Neural progenitor cell (in vitro differentiated cells): ENCODE measurements at regions not wholly inside any gene's neighbourhood (a gene's known extent, or its start where the extent isn't known, plus 50 kb on each side); places are given as distances from the start of the nearest gene placed in this dataset.

Experiments used
- DNase-seq: peaks from one replicate; pipeline ENCODE4 v3.0.0-alpha.2; 2016; ENCODE audit warnings: low spot score
- H2AFZ ChIP-seq: fragments of 200-600 bp; sonication (generic); replicated peaks from 2 replicates; pipeline ENCODE4 v1.6.1; 2016; ENCODE audit warnings: antibody characterized with exemption
- H3F3A ChIP-seq: fragments of 200-600 bp; sonication (generic); 2 replicates; pipeline ENCODE4 v1.6.1; 2016; ENCODE audit warnings: antibody characterized with exemption, low read depth
- H3K27ac ChIP-seq: fragments of 200-600 bp; sonication (generic); 2 replicates; pipeline ENCODE4 v1.5.1; 2016; ENCODE audit warnings: mild to moderate bottlenecking
- H3K27me3 ChIP-seq: fragments of 200-600 bp; sonication (generic); 2 replicates; pipeline ENCODE4 v1.6.1; 2016; ENCODE audit warnings: mild to moderate bottlenecking, moderate library complexity
- H3K36me3 ChIP-seq: fragments of 200-600 bp; sonication (generic); 2 replicates; pipeline ENCODE4 v1.5.1; 2016
- H3K4me1 ChIP-seq: fragments of 200-600 bp; sonication (generic); 2 replicates; pipeline ENCODE4 v1.6.1; 2016; ENCODE audit warnings: mixed run types
- H3K4me2 ChIP-seq: fragments of 200-600 bp; sonication (generic); 2 replicates; pipeline ENCODE4 v1.6.1; 2016
- H3K4me3 ChIP-seq: fragments of 200-600 bp; sonication (generic); 2 replicates; pipeline ENCODE4 v1.5.1; 2016
- H3K79me2 ChIP-seq: fragments of 200-600 bp; sonication (generic); 2 replicates; pipeline ENCODE4 v1.6.1; 2016; ENCODE audit warnings: low read depth
- H3K9ac ChIP-seq: fragments of 200-600 bp; sonication (generic); 2 replicates; pipeline ENCODE4 v1.6.1; 2016
- H3K9me3 ChIP-seq: fragments of 200-600 bp; sonication (generic); 2 replicates; pipeline ENCODE4 v1.5.1; 2016; ENCODE audit warnings: low read depth
- H4K20me1 ChIP-seq: fragments of 200-600 bp; sonication (generic); 2 replicates; pipeline ENCODE4 v1.6.1; 2016; ENCODE audit warnings: low read depth
- H3K27ac Mint-ChIP-seq: 3 replicates; pipeline ENCODE4 v1.8.0; 2021; ENCODE audit warnings: mixed read lengths
- H3K27me3 Mint-ChIP-seq: 2 replicates; pipeline ENCODE4 v1.8.0; 2022; ENCODE audit warnings: low read depth, mild to moderate bottlenecking, inconsistent platforms, moderate library complexity, mixed read lengths; ENCODE audit not compliant: insufficient read depth
- H3K36me3 Mint-ChIP-seq: 3 replicates; pipeline ENCODE4 v1.8.0; 2021; ENCODE audit warnings: mixed read lengths
- H3K4me1 Mint-ChIP-seq: 3 replicates; pipeline ENCODE4 v1.8.0; 2021; ENCODE audit warnings: mixed read lengths
- H3K4me3 Mint-ChIP-seq: 3 replicates; pipeline ENCODE4 v1.8.0; 2021; ENCODE audit warnings: mild to moderate bottlenecking, moderate library complexity, mixed read lengths
- H3K9me3 Mint-ChIP-seq: 3 replicates; pipeline ENCODE4 v1.8.0; 2020; ENCODE audit warnings: mixed read lengths
- EZH2 ChIP-seq: fragments of 200-600 bp; sonication (generic); IDR thresholded peaks from 2 replicates; pipeline ENCODE4 v1.6.1; 2017; ENCODE audit warnings: antibody characterized with exemption, mild to moderate bottlenecking, moderate library complexity
- EZH2phosphoT487 ChIP-seq: fragments of 200-600 bp; sonication (generic); IDR thresholded peaks from 2 replicates; pipeline ENCODE4 v1.6.1; 2017; ENCODE audit warnings: antibody characterized with exemption
- TF ChIP-seq, protein P1 (sequence below): fragments of 200-600 bp; sonication (generic); IDR thresholded peaks from 2 replicates; pipeline ENCODE4 v1.5.1; 2017; ENCODE audit warnings: antibody characterized with exemption, mild to moderate bottlenecking

DNA sequence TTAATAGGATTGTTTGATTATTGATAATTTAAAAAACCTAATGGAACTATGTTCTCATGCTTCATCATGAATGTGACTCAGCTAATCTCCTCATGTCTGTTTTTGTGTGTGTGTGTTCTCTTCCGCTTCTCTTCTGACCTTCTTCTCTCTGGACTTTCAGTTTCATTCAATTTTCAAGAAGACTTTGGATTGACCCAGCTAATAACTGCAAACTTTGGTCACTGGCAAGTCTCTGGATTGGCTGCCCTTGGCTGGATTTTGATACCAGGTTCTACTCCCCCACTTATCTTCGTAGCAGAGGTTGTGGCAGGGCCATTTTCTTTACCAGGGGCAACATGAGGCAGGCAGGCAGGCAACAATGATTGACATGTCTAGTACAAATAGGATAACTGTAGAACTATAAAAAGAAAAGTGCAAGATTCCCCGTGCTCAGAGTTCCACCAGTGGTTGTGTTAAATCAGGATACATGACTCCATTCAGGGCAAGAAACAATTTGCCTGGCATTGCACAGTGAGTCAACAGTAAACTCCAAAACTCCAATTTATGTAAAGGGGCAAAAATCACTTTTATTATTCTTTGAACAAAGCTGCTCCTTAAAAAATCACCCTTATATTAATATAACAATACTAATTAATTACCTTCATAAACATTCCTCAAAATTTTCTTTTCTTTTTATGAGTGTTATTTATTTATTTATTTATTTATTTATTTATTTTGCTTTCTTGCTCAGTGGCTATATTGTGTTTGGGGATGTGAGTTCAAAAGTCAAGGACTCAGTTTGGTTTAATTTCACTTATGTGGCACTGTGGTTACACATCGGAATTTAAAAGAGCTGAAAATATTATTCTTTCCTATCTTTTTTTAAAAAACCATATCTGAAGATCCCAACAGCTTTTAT is 167.6 kb downstream of the RND3 start:
- Mint-ChIP-seq H3K9me3 (peaks cover 15% of the 10 kb centered on the region), H3K36me3 (peaks cover 2% of the 10 kb centered on the region), H3K27me3 (no peaks in the 10 kb centered on the region), H3K4me3 (no peak overlapping the region), H3K27ac (no peak overlapping the region), H3K4me1 (peaks cover 3% of the 10 kb centered on the region)
- TF ChIP-seq, protein P1, sequence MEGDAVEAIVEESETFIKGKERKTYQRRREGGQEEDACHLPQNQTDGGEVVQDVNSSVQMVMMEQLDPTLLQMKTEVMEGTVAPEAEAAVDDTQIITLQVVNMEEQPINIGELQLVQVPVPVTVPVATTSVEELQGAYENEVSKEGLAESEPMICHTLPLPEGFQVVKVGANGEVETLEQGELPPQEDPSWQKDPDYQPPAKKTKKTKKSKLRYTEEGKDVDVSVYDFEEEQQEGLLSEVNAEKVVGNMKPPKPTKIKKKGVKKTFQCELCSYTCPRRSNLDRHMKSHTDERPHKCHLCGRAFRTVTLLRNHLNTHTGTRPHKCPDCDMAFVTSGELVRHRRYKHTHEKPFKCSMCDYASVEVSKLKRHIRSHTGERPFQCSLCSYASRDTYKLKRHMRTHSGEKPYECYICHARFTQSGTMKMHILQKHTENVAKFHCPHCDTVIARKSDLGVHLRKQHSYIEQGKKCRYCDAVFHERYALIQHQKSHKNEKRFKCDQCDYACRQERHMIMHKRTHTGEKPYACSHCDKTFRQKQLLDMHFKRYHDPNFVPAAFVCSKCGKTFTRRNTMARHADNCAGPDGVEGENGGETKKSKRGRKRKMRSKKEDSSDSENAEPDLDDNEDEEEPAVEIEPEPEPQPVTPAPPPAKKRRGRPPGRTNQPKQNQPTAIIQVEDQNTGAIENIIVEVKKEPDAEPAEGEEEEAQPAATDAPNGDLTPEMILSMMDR: no peak
- TF ChIP-seq EZH2phosphoT487: no peak
- H3K4me2 ChIP-seq: no peak overlapping the region
- no peaks in the 10 kb centered on the region for H4K20me1 ChIP-seq
- H3K27me3 ChIP-seq: no peaks in the 10 kb centered on the region
- no peak overlapping the region for H3K9ac ChIP-seq
- H3K4me1 ChIP-seq: peaks cover 25% of the 10 kb centered on the region
- no peak overlapping the region for H3K27ac ChIP-seq
- H3K4me3 ChIP-seq: no peak overlapping the region
- peak overlapping the region; percentile 30 for H2AFZ ChIP-seq
- DNase-seq: no peak
- H3K36me3 ChIP-seq: no peaks in the 10 kb centered on the region
- H3K9me3 ChIP-seq: peaks cover 3% of the 10 kb centered on the region
- H3K79me2 ChIP-seq: no peaks in the 10 kb centered on the region
- no peaks in the 10 kb centered on the region for H3F3A ChIP-seq

DNA sequence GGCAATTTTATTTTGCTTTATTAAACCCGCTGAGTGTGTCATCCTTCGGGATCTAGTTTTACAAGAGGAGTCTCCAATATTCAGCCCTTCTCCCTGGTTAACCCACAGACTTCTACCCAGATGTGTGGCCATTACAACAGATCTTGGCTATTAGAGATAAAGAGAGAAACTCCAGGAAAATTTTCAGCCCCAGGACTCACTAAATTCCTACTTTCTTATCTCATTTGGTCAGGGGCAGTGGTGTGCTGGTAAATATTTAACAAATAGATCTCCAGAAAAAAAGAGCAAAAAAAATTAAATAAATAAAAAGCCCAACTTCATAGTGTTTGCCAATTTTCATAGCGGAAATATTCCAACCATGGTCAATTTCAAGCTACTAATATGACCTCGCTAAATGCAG is 168.4 kb downstream of the RND3 start:
- no peak overlapping the region for H3K4me3 ChIP-seq
- H2AFZ ChIP-seq: no peak overlapping the region
- H3K9me3 ChIP-seq: peaks cover 3% of the 10 kb centered on the region
- no peak overlapping the region for H3K4me3 Mint-ChIP-seq
- peaks cover 3% of the 10 kb centered on the region for H3K36me3 Mint-ChIP-seq
- no peak overlapping the region for H3K27ac Mint-ChIP-seq
- H3K27ac ChIP-seq: no peak overlapping the region
- H3K27me3 ChIP-seq: no peaks in the 10 kb centered on the region
- TF ChIP-seq EZH2 (no peak), EZH2phosphoT487 (no peak)
- TF ChIP-seq, protein P1: no peak
- peaks cover 22% of the 10 kb centered on the region for H3K4me1 ChIP-seq
- no peak overlapping the region for H3K4me2 ChIP-seq
- peaks cover 22% of the 10 kb centered on the region for H3K9me3 Mint-ChIP-seq
- no peaks in the 10 kb centered on the region for H4K20me1 ChIP-seq
- no peaks in the 10 kb centered on the region for H3F3A ChIP-seq
- no peak overlapping the region for H3K9ac ChIP-seq
- no peaks in the 10 kb centered on the region for H3K36me3 ChIP-seq
- H3K79me2 ChIP-seq: no peaks in the 10 kb centered on the region
- H3K27me3 Mint-ChIP-seq: no peaks in the 10 kb centered on the region
- no peak for DNase-seq
- no peaks in the 10 kb centered on the region for H3K4me1 Mint-ChIP-seq

DNA sequence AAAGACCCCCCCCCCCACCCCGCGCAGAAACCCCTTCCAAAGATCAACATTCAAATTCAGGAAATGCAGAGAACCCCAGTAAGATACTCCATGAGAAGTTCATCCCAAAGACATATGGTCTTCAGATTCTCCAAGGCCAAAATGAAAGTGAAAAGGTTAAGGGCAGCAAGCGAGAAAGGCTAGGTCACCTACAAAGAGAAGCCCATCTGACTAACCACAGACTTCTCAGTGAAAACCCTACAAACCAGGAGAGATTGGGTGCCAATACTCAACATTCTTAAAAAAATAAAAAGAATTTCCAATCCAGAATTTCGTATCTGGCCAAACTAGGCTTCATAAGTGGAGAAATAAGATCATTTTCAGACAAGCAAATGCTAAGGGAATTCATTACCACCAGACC is 175.2 kb downstream of the RND3 start:
- Histone ChIP-seq H3K4me2 (no peak overlapping the region), H3K4me1 (no peaks in the 10 kb centered on the region), H3K36me3 (no peaks in the 10 kb centered on the region), H4K20me1 (no peaks in the 10 kb centered on the region), H2AFZ (no peak overlapping the region), H3K27me3 (no peaks in the 10 kb centered on the region), H3K79me2 (no peaks in the 10 kb centered on the region), H3K27ac (no peak overlapping the region), H3K9ac (no peak overlapping the region), H3K4me3 (no peak overlapping the region), H3F3A (no peaks in the 10 kb centered on the region), H3K9me3 (peaks cover 3% of the 10 kb centered on the region)
- Mint-ChIP-seq H3K27me3 (peaks cover 2% of the 10 kb centered on the region), H3K4me3 (no peak overlapping the region), H3K9me3 (peaks cover 30% of the 10 kb centered on the region), H3K4me1 (no peaks in the 10 kb centered on the region), H3K36me3 (peaks cover 5% of the 10 kb centered on the region), H3K27ac (no peak overlapping the region)
- no peak for DNase-seq
- TF ChIP-seq EZH2phosphoT487 (no peak), EZH2 (no peak)
- TF ChIP-seq, protein P1: no peak
